ENCODE measurements at regions not wholly inside any gene's neighbourhood (a gene's known extent, or its start where the extent isn't known, plus 50 kb on each side); places are given as distances from the start of the nearest gene placed in this dataset.
"Not testable (repeated sequence)": the region's sequence is repeated elsewhere in the genome, so short reads cannot be mapped to it uniquely, and the experiment has no call there.

- no peak for TF ChIP-seq IRF3 (IDR thresholded peaks at IDR 0.05; ENCODE audit: low read depth, low read length)
Observed at GRCh38 chr18:76613755-76614120, 118.7 kb upstream of the ZNF516 start (continued).

DNA sequence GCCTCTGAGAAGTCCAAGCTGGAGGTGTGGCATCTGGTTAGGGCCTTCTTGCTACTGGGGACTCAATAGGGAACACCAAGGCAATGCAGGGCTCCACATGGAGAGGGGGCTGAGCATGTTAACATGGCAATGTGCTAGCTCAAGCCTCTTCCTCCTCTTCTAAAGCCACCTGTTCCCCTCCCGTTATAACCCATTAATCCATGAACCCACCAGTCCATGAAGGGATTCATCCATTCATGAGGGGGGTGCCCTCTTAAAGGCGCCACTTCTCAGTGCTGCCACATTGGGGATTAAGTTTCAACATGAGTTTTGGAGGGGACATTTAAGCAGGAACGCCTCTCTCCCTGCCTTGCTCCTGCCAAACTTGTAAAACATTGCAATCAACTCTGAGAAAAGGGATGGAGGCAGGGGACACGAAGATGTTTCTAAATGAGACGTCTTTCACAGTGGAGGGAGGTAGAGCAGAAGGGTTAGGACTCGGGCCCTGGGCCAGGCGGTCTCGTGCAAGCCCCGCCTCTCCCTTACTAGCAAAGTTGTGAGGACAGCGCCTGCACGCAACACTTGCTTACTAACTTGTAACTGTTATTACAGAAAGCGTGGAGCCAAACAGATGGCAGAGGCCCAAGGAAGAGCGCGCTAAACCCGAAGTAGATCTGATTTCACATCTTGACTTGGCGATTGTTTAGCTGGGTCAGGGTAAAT is 118.2 kb upstream of the ZNF516 start:
- Histone ChIP-seq H3K36me3 (replicated peaks in 1 of 2; ENCODE audit: control insufficient read depth in 1 of 2, insufficient read depth in 2 of 2, low read length in 1 of 2) (no peaks in the 10 kb centered on the region), H3K9me3 (no peaks in the 10 kb centered on the region), H3K79me2 (ENCODE audit: insufficient read depth) (no peaks in the 10 kb centered on the region), H3K27ac (ENCODE audit: low read depth in 2 of 2, low read length in 1 of 2) (no peak overlapping the region), H3K27me3 (ENCODE audit: insufficient read depth) (no peaks in the 10 kb centered on the region), H3K9me2 (no peaks in the 10 kb centered on the region), H3K4me2 (no peak overlapping the region), H3K4me1 (ENCODE audit: control insufficient read depth in 1 of 2, insufficient read depth in 2 of 2, low read depth in 1 of 2, low read length in 1 of 2) (peaks cover 0 to 5% of the 10 kb centered on the region in 2 experiments; a peak in 1 of 4 replicates), H4K20me1 (ENCODE audit: insufficient read depth) (no peaks in the 10 kb centered on the region), H3F3A (replicated peaks; ENCODE audit: insufficient read depth) (no peaks in the 10 kb centered on the region), H3K4me3 (ENCODE audit: low read depth in 2 of 2, low read length in 1 of 2) (no peak overlapping the region), H2AFZ (ENCODE audit: low read depth) (no peak overlapping the region), H3K9ac (no peak overlapping the region)
- TF ChIP-seq TAF1 (IDR thresholded peaks at IDR 0.05; ENCODE audit: borderline replicate concordance, low read depth, low read length): no peak
- TF ChIP-seq FOXJ3 (CRISPR knock-in tag; IDR thresholded peaks at IDR 0.05): no peak
- TF ChIP-seq EP300 (IDR thresholded peaks at IDR 0.05; ENCODE audit: borderline replicate concordance in 1 of 2, low read depth in 1 of 2, low read length in 1 of 2): no peak
- no peak for TF ChIP-seq NRF1 (IDR thresholded peaks at IDR 0.05; ENCODE audit: low read depth, low read length)
- TF ChIP-seq MEF2A (IDR thresholded peaks at IDR 0.05; ENCODE audit: borderline replicate concordance, low read depth): no peak
- no peak for TF ChIP-seq YY1 (IDR thresholded peaks at IDR 0.05; ENCODE audit: low read depth)
- TF ChIP-seq IRF3 (IDR thresholded peaks at IDR 0.05; ENCODE audit: low read depth, low read length): no peak
- DNase-seq: no peak
- 60% methylated on average over 16 of the region's 16 CpGs for WGBS (ENCODE audit: low lambda C conversion rate)
- ChIA-PET POLR2A (no interaction called here), CTCF (no interaction called here)

- H3F3A ChIP-seq (replicated peaks; ENCODE audit: insufficient read depth); H4K20me1 ChIP-seq (ENCODE audit: insufficient read depth); H3K9ac ChIP-seq; H3K27ac ChIP-seq (ENCODE audit: low read depth in 2 of 2, low read length in 1 of 2); H3K9me3 ChIP-seq; H3K9me2 ChIP-seq; POLR2A ChIA-PET; H3K79me2 ChIP-seq (ENCODE audit: insufficient read depth); H3K4me2 ChIP-seq; H3K27me3 ChIP-seq (ENCODE audit: insufficient read depth); CTCF ChIA-PET; H3K36me3 ChIP-seq (replicated peaks in 1 of 2; ENCODE audit: control insufficient read depth in 1 of 2, insufficient read depth in 2 of 2, low read length in 1 of 2); H2AFZ ChIP-seq (ENCODE audit: low read depth); DNase-seq; H3K4me1 ChIP-seq (ENCODE audit: control insufficient read depth in 1 of 2, insufficient read depth in 2 of 2, low read depth in 1 of 2, low read length in 1 of 2): not testable (repeated sequence)
- 30% methylated on average over 21 of the region's 26 CpGs for WGBS (ENCODE audit: low lambda C conversion rate)
- peak overlapping the region in 1 of 2 experiments; percentile 28; a peak in 1 of 4 replicates for H3K4me3 ChIP-seq (ENCODE audit: low read depth in 2 of 2, low read length in 1 of 2)
Observed at GRCh38 chr18:76611750-76612045, 116.7 kb upstream of the ZNF516 start.

Data from SK-N-SH (cell line).